H1 (cell line): ENCODE measurements at regions not wholly inside any gene's neighbourhood (a gene's known extent, or its start where the extent isn't known, plus 50 kb on each side); places are given as distances from the start of the nearest gene placed in this dataset.

Source experiments
- CTCF ChIA-PET: fragments of 300-600 bp; sonication (Branson Sonifier 250); formaldehyde crosslinking; loops from one replicate; lab custom pipeline; 2021; ENCODE audit not compliant: partially characterized antibody; lab: Charles Lee
- POLR2A ChIA-PET: fragments of 300-600 bp; sonication (Branson Sonifier 250); formaldehyde crosslinking; loops from one replicate; lab custom pipeline; 2021; ENCODE audit warnings: inconsistent platforms; ENCODE audit not compliant: partially characterized antibody; lab: Charles Lee
- DNase-seq, 2 experiments: peaks; one replicate each; pipeline versions ENCODE4 v3.0.0 to v3.0.0-alpha.2; 2010 to 2022; ENCODE audit warnings: low spot score in 2 of 2, low read depth in 1 of 2, mixed read lengths in 1 of 2
- FAIRE-seq: peaks from 2 replicates; lab custom pipeline; 2011; peaks lifted over from hg19 to GRCh38; lab: Jason Lieb, UNC
- H2AFZ ChIP-seq: 2 replicates; pipeline ENCODE4 v1.8.1; 2012; ENCODE audit warnings: low read length, inconsistent platforms
- H2AK5ac ChIP-seq: 2 replicates; pipeline ENCODE4 v1.6.1; 2013; ENCODE audit warnings: low read depth, low read length
- H2BK120ac ChIP-seq: replicated peaks from 2 replicates; pipeline ENCODE3; 2013; ENCODE audit warnings: low read depth, low read length, inconsistent platforms
- H2BK12ac ChIP-seq: 2 replicates; pipeline ENCODE4 v1.6.1; 2013; ENCODE audit warnings: low read depth, low read length
- H2BK15ac ChIP-seq: 2 replicates; pipeline ENCODE4 v1.6.1; 2013; ENCODE audit warnings: low read length
- H2BK20ac ChIP-seq: 2 replicates; pipeline ENCODE4 v1.6.1; 2013; ENCODE audit warnings: low read length
- H2BK5ac ChIP-seq: 2 replicates; pipeline ENCODE4 v1.6.1; 2013; ENCODE audit warnings: low read depth, low read length
- H3K14ac ChIP-seq: 2 replicates; pipeline ENCODE4 v1.6.1; 2013; ENCODE audit warnings: inconsistent platforms; ENCODE audit not compliant: insufficient read length
- H3K18ac ChIP-seq: 2 replicates; pipeline ENCODE4 v1.6.1; 2013; ENCODE audit warnings: low read length; ENCODE audit errors: extremely low read depth
- H3K23ac ChIP-seq: 2 replicates; pipeline ENCODE4 v1.6.1; 2013; ENCODE audit warnings: inconsistent platforms; ENCODE audit not compliant: insufficient read length
- H3K23me2 ChIP-seq: 2 replicates; pipeline ENCODE4 v1.6.1; 2013; ENCODE audit warnings: low read depth, low read length
- H3K27ac ChIP-seq: 2 replicates; pipeline ENCODE4 v1.6.1; 2011; ENCODE audit warnings: low read depth, low read length, inconsistent platforms
- H3K27me3 ChIP-seq, 4 experiments: replicated peaks in 1 of 4; 1 replicate in 1 of 4; 2 replicates in 3 of 4; pipeline versions ENCODE4 v1.6.1 to v1.8.1; 2011 to 2013; ENCODE audit warnings: low read length in 3 of 4, mild to moderate bottlenecking in 3 of 4, inconsistent platforms in 2 of 4, mixed read lengths in 2 of 4, moderate library complexity in 1 of 4; ENCODE audit not compliant: control insufficient read depth in 3 of 4, insufficient read depth in 3 of 4; ENCODE audit errors: extremely low read depth in 1 of 4
- H3K36me3 ChIP-seq, 4 experiments: 2 replicates each; pipeline versions ENCODE4 v1.6.1 to v1.8.1; 2011 to 2013; ENCODE audit warnings: mild to moderate bottlenecking in 4 of 4, low read length in 3 of 4, moderate library complexity in 2 of 4, control low read depth in 1 of 4, inconsistent platforms in 1 of 4; ENCODE audit not compliant: insufficient read depth in 4 of 4, control insufficient read depth in 2 of 4
- H3K4ac ChIP-seq: replicated peaks from 2 replicates; pipeline ENCODE3; 2013; ENCODE audit warnings: low read length, low read depth, mixed read lengths, inconsistent platforms; ENCODE audit not compliant: insufficient read length
- H3K4me1 ChIP-seq, 4 experiments: replicated peaks in 1 of 4; 1 replicate in 1 of 4; 2 replicates in 3 of 4; pipeline versions ENCODE4 v1.6.1 to v1.8.1; 2011 to 2013; ENCODE audit warnings: low read length in 3 of 4, inconsistent platforms in 2 of 4, mixed read lengths in 1 of 4; ENCODE audit not compliant: insufficient read depth in 4 of 4, control insufficient read depth in 3 of 4
- H3K4me2 ChIP-seq, 2 experiments: 2 replicates each; pipeline versions ENCODE4 v1.6.1 to v1.8.1; 2011 to 2013; ENCODE audit warnings: low read depth in 2 of 2, low read length in 2 of 2, control low read depth in 1 of 2, inconsistent platforms in 1 of 2, mild to moderate bottlenecking in 1 of 2; ENCODE audit not compliant: insufficient read depth in 1 of 2
- H3K4me3 ChIP-seq, 4 experiments: fragments of 200-600, 300-600 bp in 1 of 4; sonication (generic), shearing (Covaris generic), sonication (Bioruptor Twin) in 1 of 4; 2 replicates each; pipeline versions ENCODE4 v1.5.1 to v1.8.1; 2011 to 2016; ENCODE audit warnings: low read length in 4 of 4, low read depth in 3 of 4, control low read depth in 2 of 4, inconsistent platforms in 2 of 4, mild to moderate bottlenecking in 2 of 4, mixed read lengths in 1 of 4, moderate library complexity in 1 of 4; ENCODE audit not compliant: insufficient read depth in 2 of 4; ENCODE audit errors: extremely low read depth in 1 of 4
- H3K56ac ChIP-seq: replicated peaks from 2 replicates; pipeline ENCODE3; 2013; ENCODE audit warnings: low read depth, mild to moderate bottlenecking, mixed read lengths, low read length, inconsistent platforms; ENCODE audit not compliant: insufficient read length
- H3K79me1 ChIP-seq: 2 replicates; pipeline ENCODE4 v1.6.1; 2013; ENCODE audit warnings: low read depth, low read length, control low read depth
- H3K79me2 ChIP-seq, 2 experiments: 2 replicates each; pipeline versions ENCODE4 v1.6.1 to v1.8.1; 2012 to 2013; ENCODE audit warnings: low read length in 2 of 2, mild to moderate bottlenecking in 2 of 2, inconsistent platforms in 1 of 2; ENCODE audit not compliant: insufficient read depth in 2 of 2, control insufficient read depth in 1 of 2
- H3K9ac ChIP-seq, 4 experiments: replicated peaks in 1 of 4; 1 replicate in 1 of 4; 2 replicates in 3 of 4; pipeline versions ENCODE4 v1.6.1 to v1.8.1; 2011 to 2013; ENCODE audit warnings: low read depth in 3 of 4, low read length in 3 of 4, control low read depth in 2 of 4, mild to moderate bottlenecking in 2 of 4, moderate library complexity in 2 of 4, inconsistent platforms in 1 of 4; ENCODE audit errors: extremely low read depth in 1 of 4
- H3K9me3 ChIP-seq, 2 experiments: 2 replicates each; pipeline versions ENCODE4 v1.6.1 to v1.8.1; 2012 to 2013; ENCODE audit warnings: mild to moderate bottlenecking in 2 of 2, moderate library complexity in 2 of 2, control low read depth in 1 of 2, inconsistent platforms in 1 of 2, low read depth in 1 of 2, low read length in 1 of 2, mixed read lengths in 1 of 2; ENCODE audit not compliant: insufficient read depth in 2 of 2
- H4K20me1 ChIP-seq, 2 experiments: replicated peaks in 1 of 2; 2 replicates each; pipeline versions ENCODE3 to v1.8.1; 2011 to 2013; ENCODE audit warnings: inconsistent platforms in 2 of 2, low read length in 2 of 2, mild to moderate bottlenecking in 1 of 2; ENCODE audit not compliant: insufficient read depth in 2 of 2, control insufficient read depth in 1 of 2
- H4K5ac ChIP-seq: 2 replicates; pipeline ENCODE4 v1.6.1; 2013; ENCODE audit warnings: low read length, low read depth, mixed read lengths, inconsistent platforms; ENCODE audit not compliant: insufficient read length
- H4K8ac ChIP-seq: 2 replicates; pipeline ENCODE4 v1.8.0; 2013; ENCODE audit warnings: mild to moderate bottlenecking, moderate library complexity, low read length, inconsistent platforms; ENCODE audit not compliant: insufficient read depth; ENCODE audit errors: extremely low read depth
- H4K91ac ChIP-seq: replicated peaks from 2 replicates; pipeline ENCODE3; 2013; ENCODE audit warnings: low read length, mixed read lengths, inconsistent platforms; ENCODE audit not compliant: insufficient read length
- BRCA1 ChIP-seq: IDR thresholded peaks from 2 replicates; pipeline ENCODE4 v1.6.1; 2012; ENCODE audit warnings: low read depth, low read length, improper control_type of control experiment
- CHD1 ChIP-seq: IDR thresholded peaks from 2 replicates; pipeline ENCODE4 v1.6.1; 2012; ENCODE audit warnings: low read depth, low read length, improper control_type of control experiment
- EP300 ChIP-seq, 2 experiments: IDR thresholded peaks; 1 replicate in 1 of 2; 2 replicates in 1 of 2; pipeline ENCODE4 v1.6.1; 2011 to 2012; ENCODE audit warnings: low read depth in 2 of 2, low read length in 2 of 2, mild to moderate bottlenecking in 2 of 2, borderline replicate concordance in 1 of 2, inconsistent platforms in 1 of 2, moderate library complexity in 1 of 2
- EZH2 ChIP-seq: fragments of 200-600 bp; sonication (generic); IDR thresholded peaks from 2 replicates; pipeline ENCODE4 v1.7.1; 2012; ENCODE audit warnings: low read depth, mild to moderate bottlenecking, moderate library complexity, low read length, inconsistent platforms; ENCODE audit not compliant: severe bottlenecking
- FOSL1 ChIP-seq: IDR thresholded peaks from 2 replicates; pipeline ENCODE4 v1.6.1; 2011; ENCODE audit warnings: mild to moderate bottlenecking, low read depth, low read length, moderate library complexity; ENCODE audit not compliant: insufficient read depth
- POLR2A ChIP-seq, 2 experiments: IDR thresholded peaks; 1 replicate in 1 of 2; 2 replicates in 1 of 2; pipeline ENCODE4 v1.6.1; 2011; ENCODE audit warnings: low read depth in 2 of 2, low read length in 2 of 2, mild to moderate bottlenecking in 2 of 2; ENCODE audit errors: control extremely low read depth in 1 of 2
- RNF2 ChIP-seq: fragments of 200-900, 300-1000 bp; sonication (generic); IDR thresholded peaks from 2 replicates; pipeline ENCODE4 v1.7.1; 2016; ENCODE audit warnings: borderline replicate concordance, low read depth, mild to moderate bottlenecking, antibody characterized with exemption, low read length; ENCODE audit not compliant: poor library complexity, severe bottlenecking; ENCODE audit errors: missing control alignments
- RXRA ChIP-seq: IDR thresholded peaks from 2 replicates; pipeline ENCODE4 v1.6.1; 2011; ENCODE audit warnings: low read depth, mild to moderate bottlenecking, low read length, moderate library complexity; ENCODE audit not compliant: insufficient read depth
- SIN3A ChIP-seq, 2 experiments: IDR thresholded peaks in 1 of 2; conservative IDR thresholded peaks in 1 of 2; 2 replicates each; pipeline ENCODE4 v1.6.1; 2011 to 2012; ENCODE audit warnings: low read length in 2 of 2, improper control_type of control experiment in 1 of 2, low read depth in 1 of 2, mild to moderate bottlenecking in 1 of 2
- SP1 ChIP-seq: IDR thresholded peaks from 2 replicates; pipeline ENCODE4 v1.6.1; 2011; ENCODE audit warnings: low read depth, low read length
- ZNF274 ChIP-seq: IDR thresholded peaks from 2 replicates; pipeline ENCODE4 v1.7.0; 2012; ENCODE audit warnings: low read length, borderline replicate concordance; ENCODE audit errors: extremely low read depth
- WGBS, 2 experiments: shearing (Covaris generic) in 1 of 2; methylation state at CpG; one replicate each; pipeline versions ENCODE4 v1.1.6 to v1.1.7; 2013 to 2015; ENCODE audit warnings: low lambda C conversion rate in 2 of 2, mixed read lengths in 2 of 2, inconsistent platforms in 1 of 2, low coverage in 1 of 2, missing lambda C conversion rate in 1 of 2; ENCODE audit not compliant: insufficient replicate concordance in 2 of 2, insufficient coverage in 1 of 2, insufficient read length in 1 of 2; ENCODE audit errors: extremely low coverage in 1 of 2, missing lambda C conversion rate in 1 of 2; 5-methylcytosine and 5-hydroxymethylcytosine counted together

DNA sequence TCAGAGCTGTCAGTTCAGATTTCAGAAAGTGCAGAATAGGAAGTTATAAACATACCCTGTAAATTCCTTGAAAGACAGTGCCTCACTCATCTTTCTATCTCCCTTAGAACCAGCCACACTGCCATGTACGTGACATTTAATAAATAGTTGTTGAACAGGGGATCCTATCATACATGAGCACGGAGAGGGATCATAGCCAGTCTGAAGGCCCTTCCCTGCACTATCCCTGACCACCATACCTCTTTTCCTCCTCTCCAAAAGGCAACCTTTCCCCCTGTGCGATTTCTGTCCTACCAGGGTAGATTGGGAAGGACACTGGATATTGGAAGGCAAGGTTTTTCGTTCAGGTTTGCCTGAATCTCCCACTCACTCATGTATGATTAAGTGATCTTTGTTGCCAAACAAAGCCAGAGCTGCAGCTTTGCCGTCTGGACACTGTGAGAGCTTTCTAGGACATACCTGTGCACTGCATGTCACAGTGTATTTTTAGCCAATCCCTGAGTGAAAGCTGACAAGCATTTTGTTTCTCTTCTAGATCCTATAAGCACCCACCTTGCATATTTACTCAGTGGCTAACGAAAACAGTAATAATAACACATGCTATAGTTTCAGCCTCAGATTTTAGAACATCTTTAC lies 986.5 kb upstream of the WWC1 start:
- peak overlapping the region; percentile 65; the same call in 1 of the 2 replicates for H2AFZ ChIP-seq
- peak overlapping the region; percentile 60; the same call in 1 of the 2 replicates for H2BK5ac ChIP-seq
- no peak overlapping the region for H3K14ac ChIP-seq
- H2BK20ac ChIP-seq = peak overlapping the region; percentile 87; the same call in 1 of the 2 replicates
- H3K79me1 ChIP-seq = no peaks in the 10 kb centered on the region
- no peak overlapping the region for H3K4me3 ChIP-seq
- H2AK5ac ChIP-seq = peak overlapping the region; percentile 44; the same call in 1 of the 2 replicates
- H3K27ac ChIP-seq = peak overlapping the region; percentile 24; the same call in 1 of the 2 replicates
- H3K36me3 ChIP-seq = no peaks in the 10 kb centered on the region
- 0 out of 7 replicates have a peak overlapping the region, but pooled peaks of 1 of the 4 experiments have one; percentile 48 for H3K9ac ChIP-seq
- H3K4ac ChIP-seq = no peak overlapping the region
- peak overlapping the region; percentile 87 for H2BK120ac ChIP-seq
- H3K4me2 ChIP-seq = peak overlapping the region; percentile 41 to 75; a peak in 2 of 4 replicates
- DNase-seq (no peak), FAIRE-seq (no peak)
- peak overlapping the region; percentile 4 for H4K91ac ChIP-seq
- WGBS, 2 experiments = 52% methylated on average over 6 of the region's 6 CpGs; no CpG with 5 or more reads in 1 of the 2 experiments
- no peaks in the 10 kb centered on the region for H3K79me2 ChIP-seq
- H3K27me3 ChIP-seq = peaks cover 0 to 2% (median 0%) of the 10 kb centered on the region in 4 experiments; a peak in 1 of 7 replicates
- H2BK15ac ChIP-seq = no peak overlapping the region
- H3K9me3 ChIP-seq = no peaks in the 10 kb centered on the region
- H3K4me1 ChIP-seq = peaks cover 0 to 26% (median 17%) of the 10 kb centered on the region in 4 experiments
- no peaks in the 10 kb centered on the region for H4K20me1 ChIP-seq
- H4K5ac ChIP-seq = peak overlapping the region; percentile 72
- H3K56ac ChIP-seq = no peak overlapping the region
- CTCF ChIA-PET = interaction anchor here (1.3 kb wide), 1 partner anchor 223 kb away, joined by 3 read pairs; no protein-coding TSS in a partner anchor
- H3K23ac ChIP-seq = no peak overlapping the region
- H2BK12ac ChIP-seq = peak overlapping the region; percentile 69; the same call in 1 of the 2 replicates
- peak overlapping the region; percentile 81; the same call in 1 of the 2 replicates for H3K18ac ChIP-seq
- POLR2A ChIA-PET = interaction anchor here (0.7 to 4.1 kb wide), 4 partner anchors 8 to 30 kb away, joined by 3 to 19 read pairs (median 4); no protein-coding TSS in a partner anchor
- no peak overlapping the region for H4K8ac ChIP-seq
- H3K23me2 ChIP-seq = no peaks in the 10 kb centered on the region; the same call in 1 of the 2 replicates
- TF ChIP-seq CHD1 (no peak), RNF2 (no peak), FOSL1 (no peak), EZH2 (no peak), RXRA (no peak), EP300 (IDR thresholded peaks at IDR 0.05; ENCODE audit: borderline replicate concordance in 1 of 2, low read depth in 2 of 2, low read length in 2 of 2) (no peak), POLR2A (IDR thresholded peaks at IDR 0.05; ENCODE audit: control extremely low read depth in 1 of 2, low read depth in 2 of 2, low read length in 2 of 2) (no peak), SP1 (no peak), ZNF274 (no peak), SIN3A (conservative IDR thresholded peaks at IDR 0.05 in 1 of 2, IDR thresholded peaks at IDR 0.05 in 1 of 2; ENCODE audit: low read depth in 1 of 2, low read length in 2 of 2) (no peak), BRCA1 (no peak)
